T1000 (cell line): ENCODE measurements at regions not wholly inside any gene's neighbourhood (a gene's known extent, or its start where the extent isn't known, plus 50 kb on each side); places are given as distances from the start of the nearest gene placed in this dataset.
"Not testable (repeated sequence)": the region's sequence is repeated elsewhere in the genome, so short reads cannot be mapped to it uniquely, and the experiment has no call there.

Experiments used
- DNase-seq: peaks from one replicate; lab custom pipeline; 2025; ENCODE audit warnings: mixed read lengths; lab: John Stamatoyannopoulos, UW

DNA sequence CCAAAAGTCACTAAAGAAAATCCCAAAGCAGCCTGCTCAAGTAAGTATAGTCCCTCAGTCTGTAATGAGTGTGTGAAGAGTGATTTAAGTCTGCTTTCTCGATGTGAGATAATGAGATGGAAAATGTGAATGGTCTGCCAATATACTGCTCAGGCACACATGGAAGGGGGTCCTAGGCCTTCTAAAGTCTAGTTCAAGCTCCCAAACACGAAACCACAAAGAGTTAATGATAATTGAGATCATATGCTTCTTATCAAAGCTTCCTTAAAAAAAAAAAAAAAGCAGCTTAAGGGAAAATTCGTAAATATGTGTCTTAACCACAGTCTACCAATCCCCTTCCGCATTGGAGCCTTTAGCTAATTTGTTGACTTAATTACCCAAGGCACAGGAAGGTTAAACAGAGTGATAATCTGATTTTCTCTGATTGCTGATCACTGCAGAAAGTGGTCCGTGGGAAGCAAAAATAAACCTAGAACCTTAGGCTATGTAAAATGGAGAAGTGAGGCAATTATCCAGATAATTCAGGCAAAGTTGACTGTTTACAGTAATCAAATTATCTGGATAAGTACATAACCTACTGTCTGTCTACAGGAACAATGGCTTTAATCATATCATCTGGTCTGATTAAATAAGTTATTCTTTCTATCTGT, 172.9 kb downstream of the MBL2 start:
- no peak for DNase-seq

DNA sequence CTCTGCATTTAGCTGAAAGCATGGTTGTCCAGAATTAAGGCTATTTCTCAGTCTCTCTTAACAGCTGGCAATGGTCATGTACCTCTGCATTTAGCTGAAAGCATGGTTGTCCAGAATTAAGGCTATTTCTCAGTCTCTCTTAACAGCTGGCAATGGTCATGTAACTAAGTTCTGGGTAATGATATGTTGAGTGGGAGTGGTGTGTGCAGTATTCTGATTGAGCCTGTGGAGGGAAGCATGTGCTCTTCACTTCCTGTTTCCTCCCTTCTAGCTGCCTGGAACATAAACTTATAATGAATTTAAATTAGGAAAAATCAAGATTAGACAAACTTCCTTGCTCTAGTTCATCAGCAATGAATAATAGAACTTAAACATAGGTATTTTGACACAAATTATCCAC, 168.5 kb downstream of the MBL2 start:
- DNase-seq, result not testable (repeated sequence)

DNA sequence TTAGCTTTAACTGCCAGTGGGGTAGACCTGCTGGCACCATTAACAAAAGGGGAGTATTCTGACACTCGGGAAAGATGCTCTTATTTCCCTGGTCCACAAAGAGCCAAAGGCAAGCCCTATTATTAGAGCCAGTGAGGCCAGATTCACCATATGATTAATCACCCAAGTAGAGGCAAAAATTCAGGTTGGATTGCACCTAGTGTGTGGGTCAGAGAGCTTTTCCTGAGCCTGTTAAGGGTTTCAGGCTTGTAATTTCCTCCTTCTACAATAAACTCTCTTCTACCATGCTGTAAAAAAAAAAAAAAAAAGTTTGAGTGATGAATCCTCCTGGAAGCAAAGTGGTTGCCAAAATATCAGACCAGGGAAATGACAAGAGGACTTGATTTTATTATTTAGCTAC, 163.5 kb downstream of the MBL2 start:
- no peak for DNase-seq

DNA sequence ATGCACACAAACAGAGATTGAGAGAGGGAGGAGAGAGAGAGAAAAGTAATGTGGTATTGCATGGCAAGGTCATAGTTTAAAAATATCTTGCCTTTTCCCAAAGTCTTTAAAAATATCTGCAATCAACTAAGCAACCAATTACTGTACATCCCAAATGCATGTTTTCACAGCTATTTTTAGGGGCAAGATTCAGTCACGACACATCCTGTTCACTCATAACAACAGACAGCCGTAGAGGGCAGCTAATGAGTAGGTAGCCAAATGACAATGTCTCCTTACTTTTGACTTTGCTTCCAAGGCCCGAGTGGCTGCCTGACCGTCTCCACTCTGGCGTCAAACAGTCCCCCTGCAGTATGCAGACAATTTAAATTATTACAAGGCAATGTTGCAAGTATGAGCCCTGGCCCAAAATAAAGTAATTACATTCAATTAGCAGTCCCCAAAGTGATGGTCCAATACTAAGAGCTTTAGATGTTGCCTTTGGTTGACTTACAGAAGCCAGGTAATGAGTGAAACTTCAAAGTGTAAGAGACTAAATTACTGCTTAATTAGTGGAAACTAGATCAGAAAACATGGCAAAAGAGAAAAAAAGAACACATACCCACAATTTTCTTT, 162.9 kb downstream of the MBL2 start:
- no peak for DNase-seq

DNA sequence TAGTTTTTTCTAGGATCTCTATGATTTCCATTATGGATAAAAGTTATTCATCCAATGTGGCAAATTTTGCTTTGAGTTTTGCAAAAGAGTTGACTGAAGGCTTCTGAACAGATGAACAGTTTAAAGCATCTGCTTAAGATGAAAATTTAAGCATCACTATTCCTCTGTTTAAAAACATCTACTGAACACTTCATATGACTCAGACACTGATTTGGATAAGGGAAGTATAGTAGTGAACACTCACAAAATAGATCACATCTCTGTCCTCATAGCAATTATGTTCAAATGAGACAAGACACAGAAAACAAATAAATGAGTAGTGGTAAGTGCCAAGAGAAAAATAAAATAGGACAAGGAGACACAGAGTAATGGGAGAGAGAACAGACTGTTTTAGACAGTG, 157.3 kb downstream of the MBL2 start:
- DNase-seq, result no peak

DNA sequence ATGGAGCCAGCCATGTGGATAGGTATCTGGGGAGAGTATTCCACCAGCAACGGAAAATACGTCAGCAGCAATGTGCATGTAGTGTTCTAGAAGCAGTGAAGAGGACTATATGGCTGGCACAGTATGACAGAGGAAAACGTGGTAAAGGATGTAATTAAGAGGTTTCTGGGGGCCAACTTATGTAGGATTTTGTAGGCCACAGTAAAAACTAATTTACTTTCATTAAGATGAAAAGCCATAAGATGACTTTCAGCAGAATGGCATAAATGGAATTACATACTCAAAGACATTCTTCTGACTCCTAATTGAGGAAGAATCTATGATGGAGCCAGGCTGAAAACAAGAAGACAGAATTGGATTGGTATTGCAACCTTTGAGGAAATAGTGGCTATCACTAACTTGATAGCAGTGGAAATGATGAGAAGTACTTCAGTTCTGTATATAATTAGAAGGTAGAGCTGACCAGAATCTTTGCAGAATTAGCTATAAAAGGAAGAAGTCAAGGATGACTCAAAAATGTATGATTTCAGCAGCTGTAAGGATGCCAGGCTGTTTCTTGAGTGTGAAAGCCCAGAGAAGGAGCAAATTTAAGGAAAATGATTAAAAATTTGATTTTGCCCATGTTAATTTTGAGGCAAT, 156.7 kb downstream of the MBL2 start:
- DNase-seq, result no peak

DNA sequence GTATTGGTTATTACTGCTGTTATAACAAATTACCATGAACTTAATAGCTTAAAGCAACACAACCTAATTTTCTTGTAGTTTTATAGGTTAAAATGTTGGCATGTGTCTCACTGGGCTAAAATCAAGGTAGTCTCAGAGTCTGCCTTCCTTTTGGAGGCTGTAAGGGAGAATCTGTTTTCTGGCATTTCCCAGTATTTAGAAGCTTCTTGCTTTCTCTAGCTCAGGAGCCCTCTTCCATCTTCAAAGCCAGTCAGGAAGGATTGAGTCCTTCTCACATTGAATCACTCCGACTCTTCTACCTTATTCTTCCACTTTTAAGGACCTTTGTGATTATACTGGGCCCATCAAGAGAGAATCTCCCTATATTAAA, 156.2 kb downstream of the MBL2 start:
- DNase-seq, result no peak

DNA sequence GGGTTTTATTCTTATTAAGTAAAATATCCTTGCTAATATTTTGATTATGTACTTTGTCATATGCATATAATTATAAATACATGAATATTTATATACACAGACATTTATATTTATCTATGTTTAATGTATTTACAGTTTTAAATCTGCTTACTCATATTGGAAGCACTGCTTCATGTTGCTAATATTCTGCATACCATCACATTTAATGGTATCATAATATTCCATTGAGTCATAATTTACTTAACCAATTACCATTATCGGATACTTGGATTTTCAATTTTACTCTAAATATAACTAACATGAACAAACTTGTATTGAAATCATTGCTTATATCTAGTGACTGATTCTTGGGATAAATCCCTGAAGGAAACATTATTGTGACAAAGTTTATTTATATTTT, 155.2 kb downstream of the MBL2 start:
- DNase-seq, result no peak

DNA sequence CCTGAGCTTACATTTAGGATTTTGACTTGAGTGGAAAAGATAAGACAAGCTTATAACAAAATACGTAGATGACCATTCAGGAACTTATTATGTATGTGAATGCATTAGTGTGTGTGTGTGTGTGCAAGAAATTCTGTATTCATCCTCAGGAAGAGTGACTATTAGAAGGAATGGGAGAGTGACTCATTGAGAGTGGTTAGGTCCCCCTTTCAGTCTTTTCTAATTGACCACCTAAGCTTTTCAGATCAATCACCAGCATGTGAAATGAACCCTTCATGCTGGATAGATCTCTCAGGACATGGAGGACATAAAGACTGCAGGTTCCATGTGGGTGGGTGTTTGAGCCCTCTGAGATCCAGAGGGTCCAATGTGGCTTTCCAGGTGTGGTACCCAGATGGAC, 153.5 kb downstream of the MBL2 start:
- no peak for DNase-seq

DNA sequence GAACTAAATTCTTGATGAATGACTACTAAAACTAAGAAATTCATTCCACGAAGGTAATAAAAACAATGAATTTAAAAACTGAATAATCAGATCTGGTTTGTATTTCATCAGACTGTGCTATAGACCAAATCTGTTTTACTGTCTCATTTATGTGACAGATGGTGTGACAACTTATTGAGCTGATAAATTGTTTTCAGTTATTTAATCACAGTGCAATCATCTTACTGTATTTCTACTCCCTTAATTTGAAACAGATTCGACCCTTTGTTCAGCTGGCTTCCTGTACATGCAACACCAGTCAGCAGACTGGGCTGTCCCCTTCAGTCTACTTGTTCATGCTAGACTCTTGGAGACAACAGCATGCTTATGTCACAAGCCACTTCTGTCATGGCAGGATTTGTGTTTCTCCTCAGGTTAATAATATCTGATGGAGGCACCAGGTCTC, 150.9 kb downstream of the MBL2 start:
- no peak for DNase-seq

DNA sequence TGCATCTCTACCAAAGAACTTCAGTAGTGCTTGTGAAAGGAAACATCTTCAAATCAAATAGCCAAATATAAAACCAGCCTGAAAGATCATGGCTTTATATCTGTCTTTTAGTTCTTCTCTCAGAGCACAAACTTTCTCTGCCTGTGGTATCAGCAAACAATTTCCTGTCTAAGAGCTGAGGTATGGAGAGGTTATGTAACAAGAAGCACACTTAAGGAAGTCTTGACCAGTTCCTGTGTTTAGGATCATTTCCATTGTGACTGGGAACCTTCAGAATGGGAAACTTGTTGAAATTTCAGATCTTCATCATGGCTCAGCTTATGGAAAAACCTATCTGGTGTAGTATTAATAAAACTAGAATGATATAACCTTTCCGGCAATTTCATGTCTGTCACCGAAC, 148.8 kb downstream of the MBL2 start:
- no peak for DNase-seq

DNA sequence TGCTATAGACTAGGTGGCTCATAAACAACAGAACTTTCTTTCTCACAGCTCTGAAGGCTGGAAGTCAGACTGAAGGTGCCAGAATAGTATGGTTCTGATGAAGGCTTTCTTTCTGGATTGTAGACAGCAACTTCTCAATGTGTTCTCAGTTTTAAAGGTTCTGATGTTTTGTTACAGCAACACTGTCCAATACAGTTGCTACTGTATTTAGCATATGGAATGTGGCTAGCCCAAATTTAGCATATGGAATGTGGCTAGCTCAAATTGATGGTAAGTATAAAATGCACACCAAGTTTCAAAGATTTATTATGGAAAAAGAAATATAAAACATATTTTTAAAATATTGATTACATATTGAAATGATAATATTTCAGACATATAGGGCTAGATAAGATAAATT, 145.3 kb downstream of the MBL2 start:
- DNase-seq, result no peak

DNA sequence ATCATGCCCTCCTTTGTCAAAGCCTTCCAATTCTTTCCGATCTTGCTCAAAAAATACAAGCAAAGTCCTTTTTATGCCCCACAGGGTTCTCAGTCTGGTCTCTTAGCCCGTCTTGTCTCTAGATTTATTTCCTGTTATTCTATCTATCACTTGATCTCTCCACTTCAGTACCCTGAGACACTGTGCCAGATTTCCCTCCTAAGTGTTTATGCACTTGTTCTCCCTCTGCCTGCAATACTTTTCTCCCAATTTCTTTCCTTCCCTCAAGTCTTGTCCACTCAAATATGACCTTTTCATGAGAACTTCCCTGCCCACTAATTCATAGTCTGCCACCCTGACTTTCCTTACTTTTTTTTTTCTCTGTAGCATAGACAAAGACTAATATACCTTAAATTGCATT, 141.4 kb downstream of the MBL2 start:
- no peak for DNase-seq

DNA sequence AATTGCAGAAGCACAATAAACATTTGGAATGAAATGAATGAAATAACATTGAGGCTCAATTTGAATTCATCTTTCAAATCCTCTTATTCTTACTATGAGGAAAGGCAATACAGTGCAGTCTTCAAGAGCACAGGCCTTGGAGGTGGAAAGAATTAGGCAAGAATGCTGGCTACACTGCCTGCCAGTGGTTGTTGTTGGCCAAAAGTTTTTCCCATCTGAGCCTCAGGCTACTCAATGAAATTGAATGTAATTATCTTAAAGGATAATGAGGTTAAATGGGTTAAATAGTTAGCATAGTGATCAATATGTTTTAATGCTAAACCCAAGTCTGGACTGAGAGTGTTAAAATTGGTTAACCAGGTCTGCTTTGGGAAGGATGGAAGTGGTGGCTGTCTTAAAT, 140.9 kb downstream of the MBL2 start:
- no peak for DNase-seq

DNA sequence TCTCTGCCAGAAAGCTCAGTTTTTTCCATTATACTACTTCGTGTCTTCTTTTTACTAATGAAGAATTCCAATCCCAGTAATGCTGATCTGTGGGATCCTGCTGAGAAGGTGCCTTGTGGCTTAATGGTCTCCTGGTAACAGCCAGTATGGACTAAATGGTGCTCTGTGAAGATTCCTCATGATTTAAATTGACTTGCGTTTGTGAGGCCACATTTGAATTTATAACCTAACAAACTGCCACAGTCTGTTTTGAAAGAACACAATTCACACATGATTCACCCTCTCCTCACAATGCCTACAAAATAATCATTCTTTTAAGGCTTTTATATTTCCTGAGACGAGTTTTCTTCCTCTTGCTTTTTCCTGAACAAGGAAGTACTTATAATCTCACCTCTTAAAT, 140.0 kb downstream of the MBL2 start:
- no peak for DNase-seq

DNA sequence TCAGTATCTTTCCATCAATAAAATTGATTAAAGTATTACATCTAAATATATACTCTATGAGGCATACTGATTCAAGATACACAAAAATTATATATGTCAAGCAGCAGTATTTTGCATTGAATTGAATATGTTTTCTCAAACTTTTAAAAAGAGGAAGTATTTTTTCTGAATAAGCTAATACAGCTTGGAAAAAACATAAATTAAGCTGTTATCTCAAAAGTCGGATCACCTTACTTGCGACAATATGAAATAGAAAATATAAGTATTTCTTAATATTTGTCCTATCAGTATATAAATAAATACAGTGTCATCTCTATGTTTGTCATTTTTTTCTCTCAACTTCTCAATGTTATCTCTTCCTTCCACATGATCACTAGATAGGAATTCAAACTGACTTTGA, 139.3 kb downstream of the MBL2 start:
- DNase-seq, result no peak

DNA sequence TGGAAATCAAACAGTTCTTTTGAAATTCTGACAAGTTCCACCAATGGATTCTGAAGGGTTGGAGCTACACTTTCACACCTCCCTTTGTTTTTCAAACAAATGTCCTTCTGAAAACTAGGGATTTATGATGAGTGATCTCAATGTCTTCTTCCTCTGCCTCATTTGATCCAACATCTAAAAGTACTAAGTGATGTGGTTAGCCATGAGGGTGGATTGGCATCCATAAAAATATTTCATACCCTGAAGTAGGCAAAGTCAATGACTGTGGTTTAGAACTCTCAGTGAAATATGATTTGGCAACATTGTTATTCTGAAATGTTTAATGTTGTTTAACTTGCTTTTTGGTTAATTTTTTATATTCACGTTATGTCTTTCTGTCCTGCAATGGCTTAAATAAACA, 136.9 kb downstream of the MBL2 start:
- DNase-seq, result no peak

DNA sequence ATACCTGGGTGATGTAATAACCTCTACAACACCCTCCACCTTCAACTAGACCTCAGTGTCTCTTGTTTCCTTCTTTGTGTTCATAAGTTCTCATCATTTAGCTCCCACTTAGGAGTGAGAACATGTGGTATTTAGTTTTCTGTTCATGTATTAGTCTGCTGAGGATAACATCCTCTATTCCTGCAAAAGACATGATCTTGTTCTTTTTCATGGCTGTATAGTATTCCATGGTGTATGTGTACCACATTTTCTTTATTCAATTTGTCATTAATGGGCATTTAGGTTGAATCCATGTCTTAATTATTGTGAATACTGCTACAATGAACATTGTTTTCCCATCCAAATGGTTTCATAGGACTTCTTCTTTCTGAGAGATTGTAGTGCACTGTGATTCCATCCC, 135.7 kb downstream of the MBL2 start:
- DNase-seq, result no peak

DNA sequence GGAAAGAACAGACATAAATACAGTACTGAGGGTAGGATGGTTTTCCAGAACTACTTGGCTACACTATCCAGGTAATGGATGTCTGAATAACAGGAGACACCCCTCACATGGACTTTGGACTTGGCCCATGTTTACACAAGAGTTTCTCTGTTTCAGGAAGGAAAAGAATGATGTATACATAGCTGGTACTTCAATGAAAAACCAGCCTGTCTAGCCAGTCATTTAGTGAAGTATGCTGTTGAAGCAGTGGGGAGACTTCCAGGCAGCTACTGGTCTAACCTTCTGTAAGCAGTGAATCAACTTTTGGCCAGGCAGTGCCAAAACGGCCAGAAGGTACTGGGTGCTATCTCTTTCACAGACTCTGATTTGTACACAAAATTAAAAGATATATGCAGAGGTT, 135.0 kb downstream of the MBL2 start:
- DNase-seq, result no peak

DNA sequence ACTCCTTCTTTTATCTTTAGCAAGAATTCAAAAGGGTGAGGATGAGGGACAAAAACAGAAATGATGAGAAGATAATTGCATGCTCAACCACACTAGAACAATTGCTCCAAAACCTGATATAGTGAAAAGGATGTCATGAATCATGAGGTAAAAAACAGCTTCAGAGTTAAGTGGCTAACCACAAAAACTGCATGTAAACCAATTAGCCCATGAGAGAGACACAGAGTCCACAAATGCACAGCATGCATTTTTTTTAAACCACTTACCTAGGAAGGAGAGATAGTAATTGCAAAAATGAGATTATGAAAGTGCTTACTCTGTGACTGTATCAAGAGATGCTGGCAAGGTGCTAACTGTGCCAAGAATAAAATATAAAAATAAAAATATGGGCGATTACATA, 132.9 kb downstream of the MBL2 start:
- no peak for DNase-seq

DNA sequence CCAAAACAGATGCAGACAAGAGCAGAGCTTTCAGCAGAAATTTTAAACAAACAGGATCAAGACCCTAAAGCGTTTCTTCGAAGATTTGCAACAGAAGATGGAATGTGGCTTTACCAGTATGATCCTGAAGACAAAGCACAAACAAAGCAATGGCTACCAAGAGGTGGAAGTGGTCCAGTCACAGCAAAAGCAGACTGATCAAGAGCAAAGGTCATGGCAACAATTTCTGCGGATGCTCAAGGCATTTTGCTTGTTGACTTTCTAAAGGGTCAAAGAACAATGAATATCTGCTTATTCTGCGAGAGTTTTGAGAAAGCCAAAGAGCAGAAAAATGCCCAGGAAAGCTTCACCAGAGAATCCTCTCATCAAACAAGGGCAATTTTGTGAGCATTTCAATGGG, 130.4 kb downstream of the MBL2 start:
- no peak for DNase-seq

DNA sequence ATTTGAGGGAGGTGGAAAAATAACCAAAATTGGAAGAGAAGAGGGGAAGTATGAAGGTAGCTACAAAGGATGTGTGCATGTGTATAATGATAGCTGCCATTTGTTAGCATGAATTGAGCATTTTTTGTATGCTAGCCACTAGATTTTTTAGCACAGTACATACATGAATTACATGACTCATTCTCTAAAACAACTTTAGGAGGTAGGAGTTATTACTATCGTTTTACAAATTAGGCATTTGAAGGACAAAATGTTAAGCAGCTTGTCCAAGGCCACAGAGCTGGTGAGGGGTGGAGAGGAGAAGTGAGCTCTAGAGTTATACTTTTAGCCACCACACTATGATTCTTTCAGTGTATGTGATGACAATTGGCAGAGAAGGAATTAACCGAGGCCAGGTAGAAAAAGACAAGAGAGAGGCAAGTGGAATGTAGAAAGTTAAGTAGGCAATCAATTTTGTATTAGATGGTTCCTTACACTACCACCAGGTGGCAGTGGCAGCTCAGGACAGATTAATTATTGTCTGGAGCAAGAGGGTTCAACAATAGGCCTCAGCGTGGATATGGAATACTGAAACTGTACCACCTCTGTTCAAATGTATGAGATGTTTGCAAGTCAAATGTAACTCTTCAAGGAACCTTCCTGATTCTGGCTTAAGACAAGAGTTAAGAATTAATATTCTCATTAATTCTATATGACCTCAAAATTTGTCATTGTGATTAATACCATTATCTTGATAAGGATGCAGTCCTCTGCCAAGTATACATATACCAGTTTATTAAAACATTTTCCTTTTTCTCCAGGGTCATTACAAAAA, 128.0 kb downstream of the MBL2 start:
- peak; percentile 59 for DNase-seq

DNA sequence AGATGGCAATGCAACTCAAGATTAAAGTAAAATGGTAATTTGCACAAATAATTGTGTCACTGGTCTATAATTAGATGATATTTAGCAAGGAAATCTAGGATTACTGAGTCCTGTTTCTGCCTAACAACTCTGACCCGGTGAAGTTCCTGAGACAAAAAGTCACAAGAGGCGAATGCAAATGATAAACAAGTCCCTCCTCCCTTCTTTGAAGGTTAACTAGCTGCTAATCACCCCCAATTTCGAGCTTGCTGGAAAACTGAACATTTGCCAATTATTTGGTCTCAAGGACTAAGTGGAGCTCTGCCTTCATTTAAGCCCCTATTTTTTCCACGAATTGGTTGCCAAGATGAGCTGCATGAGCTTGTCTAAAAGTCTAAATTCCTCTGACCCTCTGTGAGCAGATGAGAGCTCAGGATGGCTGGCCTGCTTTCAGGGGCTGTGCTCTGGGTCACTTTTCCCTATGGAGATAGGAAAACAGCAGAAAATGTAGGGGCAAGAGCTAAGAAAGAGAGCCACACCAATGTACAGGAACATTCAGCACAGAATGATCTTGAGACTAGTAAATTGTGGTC, 127.3 kb downstream of the MBL2 start:
- DNase-seq, result no peak
